HEK293 (cell line): ENCODE measurements at regions not wholly inside any gene's neighbourhood (a gene's known extent, or its start where the extent isn't known, plus 50 kb on each side); places are given as distances from the start of the nearest gene placed in this dataset.

ENCODE experiments used
- CTCF ChIA-PET: fragments of 350-600 bp; formaldehyde crosslinking; extraction: SDS; loops from one replicate; lab custom pipeline; 2021; ENCODE audit warnings: antibody characterized with exemption; lab: Yijun Ruan, JAX
- POLR2A ChIA-PET: fragments of 300-600 bp; formaldehyde crosslinking; extraction: SDS; loops from one replicate; lab custom pipeline; 2020; ENCODE audit warnings: antibody characterized with exemption, inconsistent platforms; lab: Yijun Ruan, JAX
- H3K27ac ChIP-seq: fragments of 200-500 bp; sonication (Bioruptor generic); 2 replicates; pipeline ENCODE4 v1.5.1; 2014; ENCODE audit warnings: low read depth, low read length, control low read depth, inconsistent platforms; ENCODE audit errors: extremely low read depth
- H3K36me3 ChIP-seq, 2 experiments: fragments of 200-500 bp in 1 of 2; sonication (Bioruptor generic) in 1 of 2; 1 replicate in 1 of 2; 2 replicates in 1 of 2; pipeline ENCODE4 v1.5.1; 2014 to 2017; ENCODE audit warnings: inconsistent platforms in 2 of 2, low read length in 2 of 2; ENCODE audit not compliant: control insufficient read depth in 2 of 2, insufficient read depth in 1 of 2
- H3K4me1 ChIP-seq: fragments of 200-500 bp; sonication (Bioruptor generic); 2 replicates; pipeline ENCODE4 v1.5.1; 2014; ENCODE audit warnings: mild to moderate bottlenecking, low read length, inconsistent platforms; ENCODE audit not compliant: control insufficient read depth, insufficient read depth
- H3K4me3 ChIP-seq: 2 replicates; pipeline ENCODE4 v1.5.1; 2011; ENCODE audit warnings: low read depth, mild to moderate bottlenecking, control low read depth, low read length, moderate library complexity
- H3K9me3 ChIP-seq: fragments of 200-500 bp; sonication (Bioruptor generic); 2 replicates; pipeline ENCODE4 v1.5.1; 2014; ENCODE audit warnings: low read depth, low read length, inconsistent platforms; ENCODE audit not compliant: control insufficient read depth, insufficient read depth
- GLI2 ChIP-seq: fragments of 450-650 bp; formaldehyde crosslinking; IDR thresholded peaks from 2 replicates; pipeline ENCODE4; 2017; ENCODE audit warnings: missing biosample characterization, missing genetic modification characterization, low read depth, borderline replicate concordance
- PRDM1 ChIP-seq: fragments of 450-650 bp; formaldehyde crosslinking; IDR thresholded peaks from 2 replicates; pipeline ENCODE4; 2016; ENCODE audit warnings: missing biosample characterization, missing genetic modification characterization
- TCF7L2 ChIP-seq: IDR thresholded peaks from 2 replicates; pipeline ENCODE4 v1.6.1; 2011; ENCODE audit warnings: low read depth, mild to moderate bottlenecking, inconsistent platforms, low read length, moderate library complexity, borderline replicate concordance
- ZNF10 ChIP-seq: fragments of 450-650 bp; formaldehyde crosslinking; IDR thresholded peaks from 2 replicates; pipeline ENCODE4 v1.5.1; 2017; ENCODE audit warnings: missing biosample characterization, missing genetic modification characterization
- ZNF169 ChIP-seq: fragments of 450-650 bp; formaldehyde crosslinking; IDR thresholded peaks from 2 replicates; pipeline ENCODE4 v1.5.1; 2016; ENCODE audit warnings: missing biosample characterization, missing genetic modification characterization
- ZNF19 ChIP-seq: fragments of 450-650 bp; formaldehyde crosslinking; IDR thresholded peaks from 2 replicates; pipeline ENCODE4; 2016; ENCODE audit warnings: missing biosample characterization, missing genetic modification characterization, low read depth
- ZNF292 ChIP-seq: fragments of 450-650 bp; formaldehyde crosslinking; IDR thresholded peaks from 2 replicates; pipeline ENCODE4 v1.5.1; 2016; ENCODE audit warnings: low read depth, missing biosample characterization, missing genetic modification characterization, borderline replicate concordance
- ZNF324 ChIP-seq: fragments of 450-650 bp; formaldehyde crosslinking; IDR thresholded peaks from 2 replicates; pipeline ENCODE4 v1.5.1; 2016; ENCODE audit warnings: missing biosample characterization, missing genetic modification characterization
- ZNF416 ChIP-seq: fragments of 450-650 bp; formaldehyde crosslinking; IDR thresholded peaks from 2 replicates; pipeline ENCODE4 v1.5.1; 2016; ENCODE audit warnings: missing biosample characterization, missing genetic modification characterization
- ZNF558 ChIP-seq: fragments of 450-650 bp; formaldehyde crosslinking; IDR thresholded peaks from 2 replicates; pipeline ENCODE4 v1.5.1; 2016; ENCODE audit warnings: missing biosample characterization, missing genetic modification characterization
- ZNF596 ChIP-seq: fragments of 450-650 bp; IDR thresholded peaks from 2 replicates; pipeline ENCODE4 v1.5.0; 2018; ENCODE audit warnings: missing biosample characterization, mild to moderate bottlenecking, missing genetic modification characterization, moderate library complexity
- ZNF626 ChIP-seq: fragments of 450-650 bp; sonication (Bioruptor Pico); formaldehyde crosslinking; IDR thresholded peaks from 2 replicates; pipeline ENCODE4 v1.5.1; 2018; ENCODE audit warnings: missing biosample characterization, missing genetic modification characterization, inconsistent platforms
- ZNF768 ChIP-seq: fragments of 450-650 bp; formaldehyde crosslinking; IDR thresholded peaks from 2 replicates; pipeline ENCODE4 v1.5.1; 2018; ENCODE audit warnings: missing biosample characterization, mild to moderate bottlenecking, missing genetic modification characterization
- ZNF776 ChIP-seq: fragments of 450-650 bp; formaldehyde crosslinking; IDR thresholded peaks from 2 replicates; pipeline ENCODE4 v1.5.0; 2017; ENCODE audit warnings: missing biosample characterization, missing genetic modification characterization, borderline replicate concordance
- ZNF843 ChIP-seq: fragments of 450-650 bp; formaldehyde crosslinking; IDR thresholded peaks from 2 replicates; pipeline ENCODE4 v1.5.1; 2016; ENCODE audit warnings: missing biosample characterization, missing genetic modification characterization
- ZSCAN23 ChIP-seq: fragments of 450-650 bp; formaldehyde crosslinking; IDR thresholded peaks from 2 replicates; pipeline ENCODE4 v1.5.1; 2016; ENCODE audit warnings: missing biosample characterization, missing genetic modification characterization
- TF ChIP-seq, protein P1 (sequence below): fragments of 450-650 bp; formaldehyde crosslinking; IDR thresholded peaks from 2 replicates; pipeline ENCODE4 v1.5.1; 2016; ENCODE audit warnings: missing biosample characterization, missing genetic modification characterization
- TF ChIP-seq, protein P2 (sequence below): fragments of 450-650 bp; formaldehyde crosslinking; IDR thresholded peaks from 2 replicates; pipeline ENCODE4 v1.5.1; 2016; ENCODE audit warnings: missing biosample characterization, missing genetic modification characterization
- TF ChIP-seq, protein P3 (sequence below): fragments of 450-650 bp; formaldehyde crosslinking; IDR thresholded peaks from 2 replicates; pipeline ENCODE4 v1.5.1; 2016; ENCODE audit warnings: missing biosample characterization, missing genetic modification characterization
- TF ChIP-seq, protein P4 (sequence below): fragments of 450-650 bp; formaldehyde crosslinking; IDR thresholded peaks from 2 replicates; pipeline ENCODE4 v1.5.1; 2017; ENCODE audit warnings: missing biosample characterization, missing genetic modification characterization

DNA sequence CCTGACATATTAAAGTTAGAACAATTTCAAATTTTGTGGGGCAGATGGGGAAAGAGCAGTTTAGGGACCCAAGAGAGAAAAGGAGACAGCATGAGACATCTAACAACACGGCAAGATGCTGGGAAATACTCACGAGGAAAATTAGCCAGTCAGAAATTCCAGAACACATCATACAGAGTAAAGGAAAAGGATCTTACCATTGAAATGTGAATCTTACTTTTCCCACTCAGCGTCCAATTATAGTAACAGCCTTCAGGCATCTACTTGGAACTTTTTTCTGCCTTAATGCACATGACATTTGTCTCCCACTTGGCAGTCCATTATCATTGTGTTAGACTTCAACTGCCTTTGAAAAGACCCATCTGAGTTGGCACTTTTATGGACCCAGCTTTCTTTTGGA, 189.7 kb upstream of the SLC27A6 start:
- POLR2A ChIA-PET: no interaction called here
- no peak for TF ChIP-seq ZNF292 (tag by site-specific recombination)
- no peak for TF ChIP-seq ZNF843
- no peak for TF ChIP-seq ZNF19 (tag by site-specific recombination)
- TF ChIP-seq, protein P1, sequence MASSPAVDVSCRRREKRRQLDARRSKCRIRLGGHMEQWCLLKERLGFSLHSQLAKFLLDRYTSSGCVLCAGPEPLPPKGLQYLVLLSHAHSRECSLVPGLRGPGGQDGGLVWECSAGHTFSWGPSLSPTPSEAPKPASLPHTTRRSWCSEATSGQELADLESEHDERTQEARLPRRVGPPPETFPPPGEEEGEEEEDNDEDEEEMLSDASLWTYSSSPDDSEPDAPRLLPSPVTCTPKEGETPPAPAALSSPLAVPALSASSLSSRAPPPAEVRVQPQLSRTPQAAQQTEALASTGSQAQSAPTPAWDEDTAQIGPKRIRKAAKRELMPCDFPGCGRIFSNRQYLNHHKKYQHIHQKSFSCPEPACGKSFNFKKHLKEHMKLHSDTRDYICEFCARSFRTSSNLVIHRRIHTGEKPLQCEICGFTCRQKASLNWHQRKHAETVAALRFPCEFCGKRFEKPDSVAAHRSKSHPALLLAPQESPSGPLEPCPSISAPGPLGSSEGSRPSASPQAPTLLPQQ (tag by site-specific recombination): no peak
- TF ChIP-seq TCF7L2: no peak
- TF ChIP-seq, protein P2, sequence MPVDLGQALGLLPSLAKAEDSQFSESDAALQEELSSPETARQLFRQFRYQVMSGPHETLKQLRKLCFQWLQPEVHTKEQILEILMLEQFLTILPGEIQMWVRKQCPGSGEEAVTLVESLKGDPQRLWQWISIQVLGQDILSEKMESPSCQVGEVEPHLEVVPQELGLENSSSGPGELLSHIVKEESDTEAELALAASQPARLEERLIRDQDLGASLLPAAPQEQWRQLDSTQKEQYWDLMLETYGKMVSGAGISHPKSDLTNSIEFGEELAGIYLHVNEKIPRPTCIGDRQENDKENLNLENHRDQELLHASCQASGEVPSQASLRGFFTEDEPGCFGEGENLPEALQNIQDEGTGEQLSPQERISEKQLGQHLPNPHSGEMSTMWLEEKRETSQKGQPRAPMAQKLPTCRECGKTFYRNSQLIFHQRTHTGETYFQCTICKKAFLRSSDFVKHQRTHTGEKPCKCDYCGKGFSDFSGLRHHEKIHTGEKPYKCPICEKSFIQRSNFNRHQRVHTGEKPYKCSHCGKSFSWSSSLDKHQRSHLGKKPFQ (tag by site-specific recombination): no peak
- TF ChIP-seq ZNF169 (tag by site-specific recombination): no peak
- TF ChIP-seq ZNF324 (tag by site-specific recombination): no peak
- no peak for TF ChIP-seq GLI2 (tag by site-specific recombination)
- no peak for TF ChIP-seq ZNF626 (tag by site-specific recombination)
- no peak for TF ChIP-seq ZNF776 (tag by site-specific recombination)
- no peak for TF ChIP-seq ZNF768 (tag by site-specific recombination)
- no peak for TF ChIP-seq ZNF10 (tag by site-specific recombination)
- TF ChIP-seq ZNF558 (tag by site-specific recombination): no peak
- TF ChIP-seq ZNF596 (tag by site-specific recombination): no peak
- TF ChIP-seq ZSCAN23 (tag by site-specific recombination): no peak
- TF ChIP-seq, protein P3, sequence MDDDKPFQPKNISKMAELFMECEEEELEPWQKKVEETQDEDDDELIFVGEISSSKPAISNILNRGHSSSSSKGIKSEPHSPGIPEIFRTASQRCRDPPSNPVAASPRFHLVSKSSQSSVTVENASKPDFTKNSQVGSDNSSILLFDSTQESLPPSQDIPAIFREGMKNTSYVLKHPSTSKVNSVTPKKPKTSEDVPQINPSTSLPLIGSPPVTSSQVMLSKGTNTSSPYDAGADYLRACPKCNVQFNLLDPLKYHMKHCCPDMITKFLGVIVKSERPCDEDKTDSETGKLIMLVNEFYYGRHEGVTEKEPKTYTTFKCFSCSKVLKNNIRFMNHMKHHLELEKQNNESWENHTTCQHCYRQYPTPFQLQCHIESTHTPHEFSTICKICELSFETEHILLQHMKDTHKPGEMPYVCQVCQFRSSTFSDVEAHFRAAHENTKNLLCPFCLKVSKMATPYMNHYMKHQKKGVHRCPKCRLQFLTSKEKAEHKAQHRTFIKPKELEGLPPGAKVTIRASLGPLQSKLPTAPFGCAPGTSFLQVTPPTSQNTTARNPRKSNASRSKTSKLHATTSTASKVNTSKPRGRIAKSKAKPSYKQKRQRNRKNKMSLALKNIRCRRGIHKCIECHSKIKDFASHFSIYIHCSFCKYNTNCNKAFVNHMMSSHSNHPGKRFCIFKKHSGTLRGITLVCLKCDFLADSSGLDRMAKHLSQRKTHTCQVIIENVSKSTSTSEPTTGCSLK (tag by site-specific recombination): no peak
- no peak for TF ChIP-seq ZNF416 (tag by site-specific recombination)
- TF ChIP-seq, all 188 proteins: peak for 0
- CTCF ChIA-PET: no interaction called here
- no peaks in the 10 kb centered on the region for H3K36me3 ChIP-seq
- H3K4me3 ChIP-seq: no peak overlapping the region
- no peaks in the 10 kb centered on the region for H3K9me3 ChIP-seq
- H3K27ac ChIP-seq: no peak overlapping the region
- H3K4me1 ChIP-seq: 0 out of 2 replicates have a peak, but pooled peaks cover 3% of the 10 kb centered on the region

DNA sequence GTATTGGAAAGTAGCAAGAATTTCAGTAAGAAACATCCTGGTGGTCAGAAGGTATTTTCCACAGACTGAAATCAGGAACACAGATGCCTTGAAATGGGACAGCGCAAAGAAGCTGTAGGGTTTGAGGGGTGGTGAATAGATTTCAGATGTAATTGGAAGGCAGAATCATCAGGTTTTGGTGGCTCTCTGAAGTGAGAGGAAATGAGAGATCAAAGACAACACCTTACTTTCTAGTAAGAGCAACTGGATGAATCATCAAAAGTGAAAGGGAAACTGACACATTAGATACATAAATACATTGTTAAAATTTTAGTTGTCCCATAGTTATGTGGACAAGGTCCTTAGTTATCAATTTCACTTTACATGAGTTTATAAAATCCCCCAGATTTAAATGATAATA, 188.2 kb upstream of the SLC27A6 start:
- Histone ChIP-seq H3K27ac (no peak overlapping the region), H3K4me3 (no peak overlapping the region), H3K9me3 (no peaks in the 10 kb centered on the region), H3K36me3 (no peaks in the 10 kb centered on the region), H3K4me1 (0 out of 2 replicates have a peak, but pooled peaks cover 3% of the 10 kb centered on the region)
- peak; percentile 35; the same call in 1 of the 2 replicates for TF ChIP-seq PRDM1
- TF ChIP-seq, protein P4, sequence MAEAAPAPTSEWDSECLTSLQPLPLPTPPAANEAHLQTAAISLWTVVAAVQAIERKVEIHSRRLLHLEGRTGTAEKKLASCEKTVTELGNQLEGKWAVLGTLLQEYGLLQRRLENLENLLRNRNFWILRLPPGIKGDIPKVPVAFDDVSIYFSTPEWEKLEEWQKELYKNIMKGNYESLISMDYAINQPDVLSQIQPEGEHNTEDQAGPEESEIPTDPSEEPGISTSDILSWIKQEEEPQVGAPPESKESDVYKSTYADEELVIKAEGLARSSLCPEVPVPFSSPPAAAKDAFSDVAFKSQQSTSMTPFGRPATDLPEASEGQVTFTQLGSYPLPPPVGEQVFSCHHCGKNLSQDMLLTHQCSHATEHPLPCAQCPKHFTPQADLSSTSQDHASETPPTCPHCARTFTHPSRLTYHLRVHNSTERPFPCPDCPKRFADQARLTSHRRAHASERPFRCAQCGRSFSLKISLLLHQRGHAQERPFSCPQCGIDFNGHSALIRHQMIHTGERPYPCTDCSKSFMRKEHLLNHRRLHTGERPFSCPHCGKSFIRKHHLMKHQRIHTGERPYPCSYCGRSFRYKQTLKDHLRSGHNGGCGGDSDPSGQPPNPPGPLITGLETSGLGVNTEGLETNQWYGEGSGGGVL (tag by site-specific recombination): no peak
- ChIA-PET POLR2A (no interaction called here), CTCF (no interaction called here)
